HG02852 (cell line): ENCODE measurements at regions not wholly inside any gene's neighbourhood (a gene's known extent, or its start where the extent isn't known, plus 50 kb on each side); places are given as distances from the start of the nearest gene placed in this dataset.
"Not testable (repeated sequence)": the region's sequence is repeated elsewhere in the genome, so short reads cannot be mapped to it uniquely, and the experiment has no call there.

Experiments
- ATAC-seq: cut with Tn5 transposase; IDR thresholded peaks from one replicate; pipeline ENCODE4 v1.9.1; 2021; ENCODE audit warnings: mild to moderate bottlenecking, moderate library complexity; ENCODE audit not compliant: unreplicated experiment

- ATAC-seq: no peak
Measured at GRCh38 chr15:50857763-50858162, 50.7 kb upstream of the AP4E1 start.

- ATAC-seq: peak; percentile 96
Measured at GRCh38 chr15:50854601-50855490, 53.6 kb upstream of the AP4E1 start.

GRCh38 chr15:50850003-50850402 lies 58.5 kb upstream of the AP4E1 start:
- ATAC-seq: no peak

DNA sequence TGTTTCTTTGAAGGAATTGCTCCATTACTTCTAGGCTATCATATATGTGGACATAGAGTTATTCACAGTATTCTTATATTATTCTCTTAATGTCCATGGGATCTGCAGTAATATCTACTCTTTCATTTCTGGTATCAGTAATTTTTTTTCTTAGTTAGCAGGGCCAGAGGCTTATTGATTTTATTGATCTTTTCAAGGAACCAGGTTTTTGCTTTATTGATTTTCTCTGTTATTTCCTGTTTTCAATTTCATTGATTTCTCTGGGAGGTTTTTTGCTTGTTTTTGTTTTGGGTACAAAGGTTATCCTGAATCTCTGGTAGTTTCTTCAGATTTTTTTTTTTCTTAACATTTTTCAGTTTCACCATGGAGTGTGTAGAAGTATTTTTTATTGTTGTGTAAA lies 60.1 kb upstream of the AP4E1 start:
- no peak for ATAC-seq

- ATAC-seq: not testable (repeated sequence)
Measured at GRCh38 chr15:50845181-50845580, 63.3 kb upstream of the AP4E1 start.

GRCh38 chr15:50840520-50840919 lies 68.0 kb upstream of the AP4E1 start:
- no peak for ATAC-seq

- no peak for ATAC-seq
Measured at GRCh38 chr15:50837256-50837770, 71.2 kb upstream of the AP4E1 start.

GRCh38 chr15:50830477-50831354 lies 65.2 kb upstream of the SPPL2A start:
- no peak for ATAC-seq

- ATAC-seq: no peak
Measured at GRCh38 chr15:50828610-50829206, 63.2 kb upstream of the SPPL2A start.

GRCh38 chr15:50825946-50826345 lies 60.4 kb upstream of the SPPL2A start:
- ATAC-seq: no peak

DNA sequence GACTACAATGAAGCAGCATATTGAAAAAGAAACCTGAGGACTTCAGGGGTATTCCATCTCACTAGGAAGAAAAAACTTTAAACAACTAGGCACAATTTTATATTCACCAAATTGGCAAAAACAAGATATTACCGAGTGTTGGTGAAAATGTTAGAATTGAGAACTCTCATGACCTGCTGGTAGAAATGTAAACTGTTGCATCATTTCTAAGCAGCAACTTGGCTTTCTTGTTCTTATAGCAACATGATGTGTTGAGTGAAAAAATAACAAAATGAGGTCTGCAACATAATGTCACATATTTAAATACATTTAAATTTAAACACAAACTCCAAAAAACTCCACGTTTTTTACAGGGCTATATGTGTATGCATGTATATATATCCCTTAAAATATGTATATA lies 59.0 kb upstream of the SPPL2A start:
- no peak for ATAC-seq

DNA sequence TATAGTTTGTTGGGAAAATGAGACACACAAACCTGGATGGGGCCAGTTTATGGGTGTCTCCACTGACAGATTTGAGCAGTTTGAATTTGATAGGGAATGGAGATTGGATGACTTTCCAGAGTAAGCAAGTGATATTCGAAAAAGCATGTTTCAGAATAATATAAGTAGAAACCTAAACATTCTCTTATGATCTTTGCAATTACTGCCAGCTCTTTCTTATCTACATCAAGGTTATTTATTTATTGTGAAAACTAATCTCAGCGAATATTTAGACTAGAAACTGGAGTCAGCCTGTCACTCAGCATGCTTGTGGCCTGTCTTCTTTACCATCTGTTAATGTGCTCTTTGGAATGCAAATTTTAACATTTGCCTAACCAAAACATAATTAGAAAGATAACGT lies 57.8 kb upstream of the SPPL2A start:
- no peak for ATAC-seq

DNA sequence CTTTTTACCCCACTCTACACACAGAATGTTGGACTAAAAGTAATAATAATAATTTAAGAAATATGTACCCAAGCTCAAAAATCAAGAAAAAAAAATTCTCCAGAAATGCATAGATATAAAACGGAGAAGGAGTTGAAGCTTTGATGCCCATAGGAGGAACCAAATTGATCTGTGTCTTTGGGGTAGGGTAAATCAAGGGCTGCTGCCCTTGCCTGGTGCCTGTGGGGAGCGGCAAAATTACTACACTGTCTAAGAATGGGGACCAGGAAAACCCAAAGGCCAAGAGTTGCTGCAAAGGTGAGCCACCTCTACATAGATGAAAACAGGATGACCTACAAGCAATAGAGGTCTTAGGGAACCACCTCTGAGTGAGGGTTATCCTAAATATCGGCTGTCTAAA lies 56.0 kb upstream of the SPPL2A start:
- ATAC-seq: no peak

DNA sequence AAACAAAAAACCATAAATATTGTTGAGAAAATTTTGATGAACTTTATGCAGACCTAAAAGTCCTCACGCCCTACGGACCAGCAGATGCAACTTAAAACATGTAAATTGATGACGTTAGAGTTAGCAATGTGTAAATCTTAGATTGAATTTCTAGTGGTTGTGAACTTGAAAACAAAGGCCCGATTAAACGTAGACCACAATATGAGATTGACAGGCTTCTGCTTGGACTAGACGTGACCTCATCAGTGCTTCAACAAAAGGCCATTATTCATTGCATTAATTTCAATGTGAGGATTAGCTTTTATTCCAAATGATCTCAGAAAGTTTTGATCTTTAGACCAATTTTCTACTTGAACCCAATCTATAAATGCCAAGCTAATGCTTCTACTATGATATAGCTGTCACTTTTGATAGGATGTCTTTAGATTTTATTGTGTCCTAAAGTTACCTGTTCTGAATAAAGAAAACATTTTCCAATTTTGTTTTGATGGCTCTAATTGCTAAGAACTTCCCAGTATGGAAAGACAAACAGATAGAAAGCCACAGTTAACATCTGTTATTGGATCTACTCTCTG lies 55.4 kb upstream of the SPPL2A start:
- no peak for ATAC-seq

GRCh38 chr15:50819344-50819743 lies 53.8 kb upstream of the SPPL2A start:
- no peak for ATAC-seq

- no peak for ATAC-seq
Measured at GRCh38 chr15:50815958-50816590, 50.6 kb upstream of the SPPL2A start.
